CD14-positive monocyte (primary cell): ENCODE measurements at regions not wholly inside any gene's neighbourhood (a gene's known extent, or its start where the extent isn't known, plus 50 kb on each side); places are given as distances from the start of the nearest gene placed in this dataset.

Experiments
- DNase-seq, 3 donors: peaks; one replicate each; pipeline ENCODE4 v3.0.0-alpha.2; 2011 to 2022
- H2AFZ ChIP-seq: 2 replicates; pipeline ENCODE4 v1.6.0; 2012; ENCODE audit warnings: mild to moderate bottlenecking, low read depth, low read length, inconsistent platforms; ENCODE audit not compliant: insufficient read depth, poor library complexity, severe bottlenecking
- H3K27ac ChIP-seq, 2 donors: 1 replicate in 1 of 2; 2 replicates in 1 of 2; pipeline ENCODE4 v1.5.1; 2012 to 2013; ENCODE audit warnings: low read length in 2 of 2, control low read depth in 1 of 2, inconsistent platforms in 1 of 2, low read depth in 1 of 2, mild to moderate bottlenecking in 1 of 2
- H3K27me3 ChIP-seq, 2 donors: one replicate each; pipeline versions ENCODE4 v1.6.0 to v1.6.1; 2011 to 2013; ENCODE audit warnings: low read length in 2 of 2; ENCODE audit not compliant: control insufficient read depth in 2 of 2, insufficient read depth in 2 of 2
- H3K36me3 ChIP-seq, 2 donors: replicated peaks in 1 of 2; 1 replicate in 1 of 2; 2 replicates in 1 of 2; pipeline versions ENCODE4 v1.5.1 to v1.6.1; 2012 to 2013; ENCODE audit warnings: low read length in 2 of 2, control low read depth in 1 of 2, inconsistent platforms in 1 of 2, mild to moderate bottlenecking in 1 of 2; ENCODE audit not compliant: insufficient read depth in 2 of 2, control insufficient read depth in 1 of 2
- H3K4me1 ChIP-seq, 2 donors: 1 replicate in 1 of 2; 2 replicates in 1 of 2; pipeline versions ENCODE4 v1.5.1 to v1.6.1; 2012 to 2013; ENCODE audit warnings: low read length in 2 of 2, control low read depth in 1 of 2, inconsistent platforms in 1 of 2, mild to moderate bottlenecking in 1 of 2, moderate library complexity in 1 of 2; ENCODE audit not compliant: insufficient read depth in 2 of 2, control insufficient read depth in 1 of 2
- H3K4me2 ChIP-seq: replicated peaks from 2 replicates; pipeline ENCODE3; 2012; ENCODE audit warnings: low read length, moderate library complexity, mild to moderate bottlenecking; ENCODE audit not compliant: poor library complexity, severe bottlenecking; ENCODE audit errors: extremely low read depth
- H3K4me3 ChIP-seq, 3 experiments: fragments of 200-600 bp in 1 of 3; sonication (generic) in 1 of 3; replicated peaks in 1 of 3; 1 replicate in 2 of 3; 2 replicates in 1 of 3; pipeline ENCODE4 v1.5.1; 2011 to 2013; ENCODE audit warnings: low read length in 3 of 3, mild to moderate bottlenecking in 3 of 3, control low read depth in 2 of 3, low read depth in 2 of 3, inconsistent platforms in 1 of 3, moderate library complexity in 1 of 3
- H3K79me2 ChIP-seq: 2 replicates; pipeline ENCODE4 v1.6.0; 2012; ENCODE audit warnings: mild to moderate bottlenecking, control low read depth, inconsistent platforms, low read length, moderate library complexity; ENCODE audit not compliant: insufficient read depth
- H3K9ac ChIP-seq: 2 replicates; pipeline ENCODE4 v1.6.0; 2017; ENCODE audit warnings: low read length, mild to moderate bottlenecking; ENCODE audit not compliant: insufficient read depth, poor library complexity, severe bottlenecking
- H3K9me3 ChIP-seq, 2 donors: replicated peaks in 1 of 2; 1 replicate in 1 of 2; 2 replicates in 1 of 2; pipeline versions ENCODE4 v1.5.1 to v1.6.1; 2012 to 2013; ENCODE audit warnings: low read length in 2 of 2, control low read depth in 1 of 2; ENCODE audit not compliant: control insufficient read depth in 1 of 2, insufficient read depth in 1 of 2
- H4K20me1 ChIP-seq: 2 replicates; pipeline ENCODE4 v1.6.0; 2012; ENCODE audit warnings: mild to moderate bottlenecking, low read length, control low read depth, moderate library complexity; ENCODE audit not compliant: insufficient read depth
- H3K27ac Mint-ChIP-seq, 7 donors: one replicate each; pipeline ENCODE4 v1.8.0; 2020; ENCODE audit warnings: mild to moderate bottlenecking in 7 of 7, mixed read lengths in 7 of 7, moderate library complexity in 6 of 7, inconsistent platforms in 2 of 7
- H3K27me3 Mint-ChIP-seq, 3 donors: one replicate each; pipeline ENCODE4 v1.8.0; 2021 to 2022; ENCODE audit warnings: low read depth in 3 of 3, mild to moderate bottlenecking in 3 of 3, mixed read lengths in 3 of 3, moderate library complexity in 3 of 3, inconsistent platforms in 1 of 3
- H3K36me3 Mint-ChIP-seq, 2 donors: one replicate each; pipeline ENCODE4 v1.8.0; 2020; ENCODE audit warnings: mixed read lengths in 2 of 2, inconsistent platforms in 1 of 2, mild to moderate bottlenecking in 1 of 2
- H3K4me1 Mint-ChIP-seq: one replicate; pipeline ENCODE4 v1.8.0; 2020; ENCODE audit warnings: mild to moderate bottlenecking, mixed read lengths
- H3K4me3 Mint-ChIP-seq, 2 donors: one replicate each; pipeline ENCODE4 v1.8.0; 2020; ENCODE audit warnings: mild to moderate bottlenecking in 2 of 2, mixed read lengths in 2 of 2, moderate library complexity in 1 of 2
- H3K9me3 Mint-ChIP-seq, 7 donors: one replicate each; pipeline ENCODE4 v1.8.0; 2020 to 2022; ENCODE audit warnings: mixed read lengths in 7 of 7, mild to moderate bottlenecking in 6 of 7, moderate library complexity in 6 of 7, inconsistent platforms in 2 of 7
- CTCF ChIP-seq: fragments of 200-600 bp; IDR thresholded peaks from one replicate; pipeline ENCODE4 v1.8.0; 2022; ENCODE audit warnings: antibody characterized with exemption, mild to moderate bottlenecking
- WGBS: methylation state at CpG from one replicate; pipeline ENCODE4 v1.1.5; 2013; ENCODE audit warnings: missing lambda C conversion rate; ENCODE audit not compliant: insufficient coverage; 5-methylcytosine and 5-hydroxymethylcytosine counted together
- intact Hi-C, 2 donors: fragments of 100-400 bp; cut with micrococcal nuclease; formaldehyde crosslinking; loops; one replicate each; pipeline versions ENCODE4 v1.15.0 to v1.15.1; 2023

- Histone ChIP-seq H3K27me3 (no peaks in the 10 kb centered on the region), H3K4me2 (no peak overlapping the region), H3K9me3 (no peaks in the 10 kb centered on the region), H4K20me1 (no peaks in the 10 kb centered on the region), H3K4me3 (no peak overlapping the region), H2AFZ (no peak overlapping the region), H3K9ac (no peak overlapping the region), H3K36me3 (no peaks in the 10 kb centered on the region), H3K4me1 (no peaks in the 10 kb centered on the region), H3K79me2 (no peaks in the 10 kb centered on the region), H3K27ac (no peak overlapping the region)
- DNase-seq, result no peak
- Mint-ChIP-seq H3K4me1 (peaks cover under 1% of the 10 kb centered on the region), H3K4me3 (no peak overlapping the region), H3K27ac (no peak overlapping the region), H3K27me3 (peaks cover 0 to 8% (median 7%) of the 10 kb centered on the region in 3 donors), H3K9me3 (peaks cover 0 to 4% (median 0%) of the 10 kb centered on the region in 7 donors), H3K36me3 (no peaks in the 10 kb centered on the region)
- intact Hi-C loops, result loop anchor here in 1 of 2 donors (5.0 kb wide), 1 partner anchor 260 kb away; no protein-coding TSS in a partner anchor
- WGBS, result 72% methylated on average over 12 of the region's 16 CpGs
- TF ChIP-seq CTCF, result no peak
These were observed 179.3 kb downstream of the BMP7 start for GRCh38 chr20:57087102-57087501.

GRCh38 chr20:57087705-57088104, 178.7 kb downstream of the BMP7 start:
- Mint-ChIP-seq H3K9me3 (peaks cover 0 to 4% (median 0%) of the 10 kb centered on the region in 7 donors), H3K4me1 (peaks cover 2% of the 10 kb centered on the region), H3K36me3 (no peaks in the 10 kb centered on the region), H3K27me3 (peaks cover 0 to 8% (median 7%) of the 10 kb centered on the region in 3 donors), H3K27ac (no peak overlapping the region), H3K4me3 (no peak overlapping the region)
- Histone ChIP-seq H3K9ac (no peak overlapping the region), H3K27ac (no peak overlapping the region), H3K27me3 (no peaks in the 10 kb centered on the region), H3K79me2 (no peaks in the 10 kb centered on the region), H3K9me3 (no peaks in the 10 kb centered on the region), H4K20me1 (no peaks in the 10 kb centered on the region), H3K4me3 (no peak overlapping the region), H3K36me3 (no peaks in the 10 kb centered on the region), H3K4me1 (no peaks in the 10 kb centered on the region), H2AFZ (no peak overlapping the region), H3K4me2 (no peak overlapping the region)
- no peak for DNase-seq
- intact Hi-C loops, result loop anchor here in 1 of 2 donors (5.0 kb wide), 1 partner anchor 260 kb away; no protein-coding TSS in a partner anchor
- TF ChIP-seq CTCF, result no peak
- WGBS, result 96% methylated on average over 5 of the region's 7 CpGs
